ENCODE measurements at regions not wholly inside any gene's neighbourhood (a gene's known extent, or its start where the extent isn't known, plus 50 kb on each side); places are given as distances from the start of the nearest gene placed in this dataset.

DNA sequence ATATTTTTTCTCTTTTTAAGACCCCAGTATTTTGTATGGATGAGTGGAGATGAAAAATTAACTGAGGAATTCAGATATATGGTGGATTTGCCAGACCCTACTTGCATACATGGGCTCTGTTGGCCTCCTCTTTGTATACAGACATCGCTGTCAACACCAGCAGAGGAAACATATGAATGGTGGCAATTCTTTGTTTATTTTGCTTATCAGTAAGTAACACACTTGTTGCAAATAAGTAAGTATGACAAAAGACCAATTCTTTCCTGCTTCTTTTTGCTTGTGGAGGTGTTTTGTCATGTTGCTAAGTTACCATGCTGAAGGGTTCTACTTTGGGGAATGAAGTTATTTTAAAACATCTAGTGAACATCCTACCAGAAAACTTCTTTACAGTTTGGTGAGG lies 298.2 kb downstream of the KIF4B start:
- Mint-ChIP-seq H3K27me3 (ENCODE audit: low read depth, unreplicated experiment) (no peaks in the 10 kb centered on the region), H3K36me3 (ENCODE audit: low read depth, unreplicated experiment) (no peaks in the 10 kb centered on the region), H3K4me3 (ENCODE audit: unreplicated experiment) (no peak overlapping the region), H3K4me1 (ENCODE audit: low read depth, unreplicated experiment) (no peaks in the 10 kb centered on the region), H3K9me3 (ENCODE audit: unreplicated experiment) (peaks cover 2% of the 10 kb centered on the region), H3K27ac (ENCODE audit: unreplicated experiment) (no peak overlapping the region)
- Histone ChIP-seq H3K4me3 (ENCODE audit: insufficient read depth, low read depth, low read length) (no peak overlapping the region), H3K4me2 (ENCODE audit: low read length) (no peak overlapping the region), H3K9me3 (ENCODE audit: insufficient read depth, low read depth, low read length) (peaks cover 2% of the 10 kb centered on the region), H3K4me1 (ENCODE audit: insufficient read depth, low read length) (no peaks in the 10 kb centered on the region), H4K20me1 (ENCODE audit: insufficient read depth, low read length) (no peaks in the 10 kb centered on the region), H3K9ac (ENCODE audit: low read length) (no peak overlapping the region), H2AFZ (ENCODE audit: low read depth, low read length) (no peak overlapping the region), H3K27ac (ENCODE audit: low read depth, low read length) (no peak overlapping the region), H3K79me2 (ENCODE audit: insufficient read depth, low read length) (no peaks in the 10 kb centered on the region), H3K27me3 (ENCODE audit: insufficient read depth, low read length) (no peaks in the 10 kb centered on the region), H3K36me3 (ENCODE audit: insufficient read depth, low read length) (no peaks in the 10 kb centered on the region)
- no peak for FAIRE-seq
- TF ChIP-seq, protein P1, sequence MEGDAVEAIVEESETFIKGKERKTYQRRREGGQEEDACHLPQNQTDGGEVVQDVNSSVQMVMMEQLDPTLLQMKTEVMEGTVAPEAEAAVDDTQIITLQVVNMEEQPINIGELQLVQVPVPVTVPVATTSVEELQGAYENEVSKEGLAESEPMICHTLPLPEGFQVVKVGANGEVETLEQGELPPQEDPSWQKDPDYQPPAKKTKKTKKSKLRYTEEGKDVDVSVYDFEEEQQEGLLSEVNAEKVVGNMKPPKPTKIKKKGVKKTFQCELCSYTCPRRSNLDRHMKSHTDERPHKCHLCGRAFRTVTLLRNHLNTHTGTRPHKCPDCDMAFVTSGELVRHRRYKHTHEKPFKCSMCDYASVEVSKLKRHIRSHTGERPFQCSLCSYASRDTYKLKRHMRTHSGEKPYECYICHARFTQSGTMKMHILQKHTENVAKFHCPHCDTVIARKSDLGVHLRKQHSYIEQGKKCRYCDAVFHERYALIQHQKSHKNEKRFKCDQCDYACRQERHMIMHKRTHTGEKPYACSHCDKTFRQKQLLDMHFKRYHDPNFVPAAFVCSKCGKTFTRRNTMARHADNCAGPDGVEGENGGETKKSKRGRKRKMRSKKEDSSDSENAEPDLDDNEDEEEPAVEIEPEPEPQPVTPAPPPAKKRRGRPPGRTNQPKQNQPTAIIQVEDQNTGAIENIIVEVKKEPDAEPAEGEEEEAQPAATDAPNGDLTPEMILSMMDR (IDR thresholded peaks at IDR 0.05; ENCODE audit: insufficient read depth, low read depth, low read length) = no peak
- no peak for TF ChIP-seq EZH2 (IDR thresholded peaks at IDR 0.05; ENCODE audit: insufficient read depth, low read length)
- no peak for DNase-seq (ENCODE audit: low read depth)

DNA sequence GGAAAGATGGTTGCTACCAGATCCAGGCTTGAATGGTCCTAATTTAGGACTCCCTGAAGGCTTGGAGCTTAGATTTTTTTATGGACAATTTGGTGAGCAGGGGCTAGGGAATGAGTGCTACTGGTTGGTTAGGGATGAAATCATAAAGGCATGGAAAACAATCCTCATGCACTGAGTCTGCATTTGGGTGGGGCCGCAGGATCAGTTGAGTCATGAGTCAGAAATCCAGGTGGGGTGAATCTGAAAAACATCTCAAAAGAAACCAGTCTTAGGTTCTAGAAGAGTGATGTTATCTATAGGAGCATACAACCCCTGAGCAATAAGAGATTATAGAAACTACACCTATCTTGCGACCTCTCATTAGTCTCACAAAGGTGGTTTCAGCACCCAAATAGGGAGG lies 300.0 kb downstream of the KIF4B start:
- Mint-ChIP-seq H3K27me3 (ENCODE audit: low read depth, unreplicated experiment) (no peaks in the 10 kb centered on the region), H3K9me3 (ENCODE audit: unreplicated experiment) (no peaks in the 10 kb centered on the region), H3K36me3 (ENCODE audit: low read depth, unreplicated experiment) (no peaks in the 10 kb centered on the region), H3K4me1 (ENCODE audit: low read depth, unreplicated experiment) (no peaks in the 10 kb centered on the region), H3K4me3 (ENCODE audit: unreplicated experiment) (no peak overlapping the region), H3K27ac (ENCODE audit: unreplicated experiment) (no peak overlapping the region)
- DNase-seq (ENCODE audit: low read depth) (no peak), FAIRE-seq (no peak)
- Histone ChIP-seq H3K9ac (ENCODE audit: low read length) (no peak overlapping the region), H3K9me3 (ENCODE audit: insufficient read depth, low read depth, low read length) (peaks cover 2% of the 10 kb centered on the region), H3K4me3 (ENCODE audit: insufficient read depth, low read depth, low read length) (no peak overlapping the region), H3K4me2 (ENCODE audit: low read length) (no peak overlapping the region), H3K36me3 (ENCODE audit: insufficient read depth, low read length) (no peaks in the 10 kb centered on the region), H3K27ac (ENCODE audit: low read depth, low read length) (no peak overlapping the region), H3K4me1 (ENCODE audit: insufficient read depth, low read length) (no peaks in the 10 kb centered on the region), H3K27me3 (ENCODE audit: insufficient read depth, low read length) (no peaks in the 10 kb centered on the region), H2AFZ (ENCODE audit: low read depth, low read length) (no peak overlapping the region), H3K79me2 (ENCODE audit: insufficient read depth, low read length) (no peaks in the 10 kb centered on the region), H4K20me1 (ENCODE audit: insufficient read depth, low read length) (no peaks in the 10 kb centered on the region)
- TF ChIP-seq, protein P1 (IDR thresholded peaks at IDR 0.05; ENCODE audit: insufficient read depth, low read depth, low read length) = no peak
- no peak for TF ChIP-seq EZH2 (IDR thresholded peaks at IDR 0.05; ENCODE audit: insufficient read depth, low read length)

DNA sequence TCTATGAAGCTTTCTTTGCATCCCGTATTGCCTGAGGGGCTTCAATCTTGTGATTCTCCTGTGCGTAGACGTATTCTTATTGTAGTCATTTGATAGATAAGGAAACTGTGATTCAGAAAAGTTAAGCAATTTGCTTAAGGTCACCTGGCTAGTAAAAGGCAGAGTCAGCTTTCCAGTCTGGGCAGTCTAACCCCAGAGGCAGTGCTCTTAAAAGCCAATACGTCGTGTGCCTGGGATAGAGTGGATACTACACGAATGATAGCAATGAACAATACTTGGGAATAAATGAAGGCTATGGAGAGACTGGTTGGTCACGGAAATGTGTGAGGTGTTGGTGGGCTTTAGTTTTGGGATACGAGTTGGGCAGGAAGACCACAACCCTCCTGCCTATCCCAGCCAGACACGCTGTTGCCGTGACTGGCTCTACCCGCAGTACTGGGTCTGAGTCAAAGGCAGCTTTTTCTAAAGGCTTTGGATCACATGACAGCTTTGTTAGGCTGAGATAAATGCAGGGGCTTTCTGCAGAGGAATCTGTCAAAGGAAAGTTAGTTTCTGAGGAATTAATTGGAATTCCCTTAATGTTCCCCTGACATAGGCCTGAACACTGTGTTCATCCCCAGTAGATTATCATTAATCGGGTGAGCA lies 302.6 kb downstream of the KIF4B start:
- H3K79me2 ChIP-seq (ENCODE audit: insufficient read depth, low read length) = no peaks in the 10 kb centered on the region
- H3K27me3 ChIP-seq (ENCODE audit: insufficient read depth, low read length) = no peaks in the 10 kb centered on the region
- Mint-ChIP-seq H3K9me3 (ENCODE audit: unreplicated experiment) (no peaks in the 10 kb centered on the region), H3K27me3 (ENCODE audit: low read depth, unreplicated experiment) (no peaks in the 10 kb centered on the region), H3K4me3 (ENCODE audit: unreplicated experiment) (no peak overlapping the region), H3K27ac (ENCODE audit: unreplicated experiment) (no peak overlapping the region), H3K36me3 (ENCODE audit: low read depth, unreplicated experiment) (no peaks in the 10 kb centered on the region), H3K4me1 (ENCODE audit: low read depth, unreplicated experiment) (no peaks in the 10 kb centered on the region)
- TF ChIP-seq, protein P1 (IDR thresholded peaks at IDR 0.05; ENCODE audit: insufficient read depth, low read depth, low read length) = no peak
- TF ChIP-seq EZH2 (IDR thresholded peaks at IDR 0.05; ENCODE audit: insufficient read depth, low read length) = no peak
- peaks cover 2% of the 10 kb centered on the region for H3K9me3 ChIP-seq (ENCODE audit: insufficient read depth, low read depth, low read length)
- H3K4me1 ChIP-seq (ENCODE audit: insufficient read depth, low read length) = no peaks in the 10 kb centered on the region
- no peak overlapping the region for H3K27ac ChIP-seq (ENCODE audit: low read depth, low read length)
- no peak for DNase-seq (ENCODE audit: low read depth)
- no peak for FAIRE-seq
- H2AFZ ChIP-seq (ENCODE audit: low read depth, low read length) = no peak overlapping the region
- H3K36me3 ChIP-seq (ENCODE audit: insufficient read depth, low read length) = no peaks in the 10 kb centered on the region
- no peaks in the 10 kb centered on the region for H4K20me1 ChIP-seq (ENCODE audit: insufficient read depth, low read length)
- no peak overlapping the region for H3K4me3 ChIP-seq (ENCODE audit: insufficient read depth, low read depth, low read length)
- no peak overlapping the region for H3K4me2 ChIP-seq (ENCODE audit: low read length)
- no peak overlapping the region for H3K9ac ChIP-seq (ENCODE audit: low read length)

Measured in astrocyte (in vitro differentiated cells and primary cell).